Breast epithelium (tissue), 4 donors: ENCODE measurements at regions not wholly inside any gene's neighbourhood (a gene's known extent, or its start where the extent isn't known, plus 50 kb on each side); places are given as distances from the start of the nearest gene placed in this dataset.
A peak's percentile ranks its signal among the peaks of the same experiment; 100 is the strongest.

Source experiments
- DNase-seq, 2 donors: peaks; one replicate each; pipeline ENCODE4 v3.0.0-alpha.2; 2019; ENCODE audit warnings: low spot score in 2 of 2
- H3K27ac ChIP-seq, 2 donors: fragments of 200-600 bp; sonication (generic) in 1 of 2; one replicate each; pipeline ENCODE4 v1.5.1; 2016 to 2019; ENCODE audit warnings: mild to moderate bottlenecking in 1 of 2
- H3K27me3 ChIP-seq, 2 donors: fragments of 200-600 bp; sonication (generic) in 1 of 2; one replicate each; pipeline versions ENCODE4 v1.5.1 to v1.6.0; 2017 to 2019; ENCODE audit warnings: control low read depth in 1 of 2, mild to moderate bottlenecking in 1 of 2
- H3K36me3 ChIP-seq: fragments of 200-600 bp; one replicate; pipeline ENCODE4 v1.5.1; 2019
- H3K4me1 ChIP-seq, 2 donors: fragments of 200-600 bp; sonication (generic); one replicate each; pipeline ENCODE4 v1.5.1; 2016 to 2019; ENCODE audit warnings: control low read depth in 1 of 2
- H3K4me3 ChIP-seq, 3 donors: fragments of 200-600 bp; sonication (generic); 1 replicate in 2 of 3; 2 replicates in 1 of 3; pipeline ENCODE4 v1.5.1; 2016 to 2019; ENCODE audit warnings: mild to moderate bottlenecking in 3 of 3, moderate library complexity in 2 of 3
- H3K9me3 ChIP-seq, 2 donors: fragments of 200-600 bp; sonication (generic) in 1 of 2; one replicate each; pipeline ENCODE4 v1.5.1; 2016 to 2019; ENCODE audit warnings: control low read depth in 1 of 2
- CTCF ChIP-seq, 3 donors: fragments of 450-650 bp; IDR thresholded peaks; one replicate each; pipeline ENCODE4 v1.5.1; 2016 to 2017; ENCODE audit warnings: antibody characterized with exemption in 3 of 3, mild to moderate bottlenecking in 3 of 3, moderate library complexity in 3 of 3
- POLR2A ChIP-seq: fragments of 450-650 bp; IDR thresholded peaks from one replicate; pipeline ENCODE4 v1.6.1; 2016; ENCODE audit warnings: antibody characterized with exemption, mild to moderate bottlenecking, moderate library complexity
- POLR2AphosphoS5 ChIP-seq, 3 donors: sonication (generic); formaldehyde crosslinking; IDR thresholded peaks; one replicate each; pipeline ENCODE4 v1.6.1; 2017; ENCODE audit warnings: antibody characterized with exemption in 3 of 3
- intact Hi-C: fragments of 100-400 bp; cut with DNase I; formaldehyde crosslinking; loops from one replicate; pipeline ENCODE4 v1.15.1; 2023; ENCODE audit warnings: low total_unique reads

GRCh38 chr3:188054541-188054940 lies 99.4 kb upstream of the LPP start:
- H3K4me1 ChIP-seq = peaks cover 11 to 16% of the 10 kb centered on the region in 2 donors
- no peaks in the 10 kb centered on the region for H3K36me3 ChIP-seq
- TF ChIP-seq POLR2A = no peak
- TF ChIP-seq CTCF (IDR thresholded peaks at IDR 0.05) = no peak
- TF ChIP-seq POLR2AphosphoS5 (IDR thresholded peaks at IDR 0.05) = no peak
- peak overlapping the region; percentile 97 to 98 for H3K27ac ChIP-seq
- no peak overlapping the region for H3K4me3 ChIP-seq
- DNase-seq = no peak
- no peaks in the 10 kb centered on the region for H3K27me3 ChIP-seq
- H3K9me3 ChIP-seq = no peaks in the 10 kb centered on the region
- intact Hi-C loops = loop anchor here (1.0 to 5.0 kb wide), 2 partner anchors 19 to 312 kb away; no protein-coding TSS in a partner anchor

- intact Hi-C loops = no loop called here
- no peak overlapping the region for H3K27ac ChIP-seq
- no peak overlapping the region for H3K4me3 ChIP-seq
- TF ChIP-seq POLR2A = no peak
- no peak for TF ChIP-seq CTCF (IDR thresholded peaks at IDR 0.05)
- no peak for TF ChIP-seq POLR2AphosphoS5 (IDR thresholded peaks at IDR 0.05)
- no peaks in the 10 kb centered on the region for H3K9me3 ChIP-seq
- no peak for DNase-seq
- peaks cover 11 to 16% of the 10 kb centered on the region in 2 donors for H3K4me1 ChIP-seq
- no peaks in the 10 kb centered on the region for H3K36me3 ChIP-seq
- H3K27me3 ChIP-seq = no peaks in the 10 kb centered on the region
Measured at GRCh38 chr3:188055388-188055787, 98.6 kb upstream of the LPP start.

GRCh38 chr3:188057124-188057523 lies 96.8 kb upstream of the LPP start:
- H3K4me3 ChIP-seq = no peak overlapping the region
- no peak for TF ChIP-seq CTCF (IDR thresholded peaks at IDR 0.05)
- no peak for TF ChIP-seq POLR2A
- TF ChIP-seq POLR2AphosphoS5 (IDR thresholded peaks at IDR 0.05) = no peak
- intact Hi-C loops = no loop called here

GRCh38 chr3:188058569-188059184 lies 95.3 kb upstream of the LPP start:
- Histone ChIP-seq H3K4me3 (no peak overlapping the region), H3K27ac (no peak overlapping the region), H3K27me3 (no peaks in the 10 kb centered on the region), H3K4me1 (peaks cover 3 to 11% of the 10 kb centered on the region in 2 donors), H3K36me3 (no peaks in the 10 kb centered on the region), H3K9me3 (no peaks in the 10 kb centered on the region)
- no peak for DNase-seq
- TF ChIP-seq CTCF (IDR thresholded peaks at IDR 0.05) = no peak
- intact Hi-C loops = no loop called here

More at GRCh38 chr3:188057124-188057523, 96.8 kb upstream of the LPP start:
- Histone ChIP-seq H3K9me3 (no peaks in the 10 kb centered on the region), H3K36me3 (no peaks in the 10 kb centered on the region), H3K27ac (no peak overlapping the region), H3K27me3 (no peaks in the 10 kb centered on the region), H3K4me1 (peaks cover 12 to 21% of the 10 kb centered on the region in 2 donors)
- no peak for DNase-seq

GRCh38 chr3:188059351-188059750 lies 94.6 kb upstream of the LPP start:
- Histone ChIP-seq H3K27ac (no peak overlapping the region), H3K27me3 (no peaks in the 10 kb centered on the region), H3K4me1 (peaks cover 3 to 11% of the 10 kb centered on the region in 2 donors), H3K9me3 (no peaks in the 10 kb centered on the region), H3K36me3 (no peaks in the 10 kb centered on the region), H3K4me3 (no peak overlapping the region)
- TF ChIP-seq CTCF (IDR thresholded peaks at IDR 0.05) = no peak
- no peak for TF ChIP-seq POLR2AphosphoS5 (IDR thresholded peaks at IDR 0.05)
- TF ChIP-seq POLR2A = no peak
- no peak for DNase-seq
- intact Hi-C loops = no loop called here
